ENCODE measurements at regions not wholly inside any gene's neighbourhood (a gene's known extent, or its start where the extent isn't known, plus 50 kb on each side); places are given as distances from the start of the nearest gene placed in this dataset.

DNA sequence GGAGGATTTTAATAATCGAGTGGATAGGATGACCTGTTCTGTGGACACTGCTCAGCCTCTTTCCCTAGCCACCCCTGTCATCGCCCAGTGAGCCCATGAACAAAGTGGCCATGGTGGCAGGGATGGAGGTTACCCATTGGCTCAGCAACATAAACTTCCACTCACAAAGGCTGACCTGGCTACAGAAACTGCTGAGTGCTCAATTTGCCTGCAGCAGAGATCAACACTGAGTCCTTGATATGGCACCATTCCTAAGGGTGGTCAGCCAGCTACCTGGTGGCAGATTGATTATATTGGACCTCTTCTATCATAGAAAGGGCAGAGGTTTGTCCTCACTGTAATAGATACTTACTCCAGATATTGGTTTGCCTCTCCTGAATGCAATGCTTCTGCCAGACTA is 465.4 kb upstream of the FBXO33 start:
- Histone ChIP-seq H3K9ac (ENCODE audit: insufficient read depth, low read length, poor library complexity, severe bottlenecking) (no peak overlapping the region), H3K4me3 (replicated peaks in 1 of 3; ENCODE audit: low read depth in 2 of 3, low read length in 3 of 3) (no peak overlapping the region), H3K4me2 (replicated peaks; ENCODE audit: extremely low read depth, low read length, poor library complexity, severe bottlenecking) (no peak overlapping the region), H3K27me3 (ENCODE audit: control insufficient read depth in 2 of 2, insufficient read depth in 2 of 2, low read length in 2 of 2) (no peaks in the 10 kb centered on the region), H3K4me1 (ENCODE audit: control insufficient read depth in 1 of 2, insufficient read depth in 2 of 2, low read length in 2 of 2) (no peaks in the 10 kb centered on the region), H3K27ac (ENCODE audit: low read depth in 1 of 2, low read length in 2 of 2) (no peak overlapping the region), H4K20me1 (ENCODE audit: insufficient read depth, low read length) (no peaks in the 10 kb centered on the region), H3K79me2 (ENCODE audit: insufficient read depth, low read length) (no peaks in the 10 kb centered on the region), H2AFZ (ENCODE audit: insufficient read depth, low read depth, low read length, poor library complexity, severe bottlenecking) (no peak overlapping the region), H3K36me3 (replicated peaks in 1 of 2; ENCODE audit: control insufficient read depth in 1 of 2, insufficient read depth in 2 of 2, low read length in 2 of 2) (no peaks in the 10 kb centered on the region), H3K9me3 (replicated peaks in 1 of 2; ENCODE audit: control insufficient read depth in 1 of 2, insufficient read depth in 1 of 2, low read length in 2 of 2) (peaks cover 7 to 13% of the 10 kb centered on the region in 2 donors)
- WGBS (ENCODE audit: insufficient coverage): 60% methylated on average over 1 of the region's 2 CpGs
- Mint-ChIP-seq H3K4me1 (no peaks in the 10 kb centered on the region), H3K4me3 (no peak overlapping the region), H3K9me3 (peaks cover 2 to 19% (median 8%) of the 10 kb centered on the region in 7 donors), H3K36me3 (no peaks in the 10 kb centered on the region), H3K27me3 (ENCODE audit: low read depth in 3 of 3) (peaks cover 0 to 2% (median 0%) of the 10 kb centered on the region in 3 donors), H3K27ac (no peak overlapping the region)
- intact Hi-C loops (cut with micrococcal nuclease): no loop called here
- no peak for DNase-seq
- no peak for TF ChIP-seq CTCF (IDR thresholded peaks at IDR 0.05)

DNA sequence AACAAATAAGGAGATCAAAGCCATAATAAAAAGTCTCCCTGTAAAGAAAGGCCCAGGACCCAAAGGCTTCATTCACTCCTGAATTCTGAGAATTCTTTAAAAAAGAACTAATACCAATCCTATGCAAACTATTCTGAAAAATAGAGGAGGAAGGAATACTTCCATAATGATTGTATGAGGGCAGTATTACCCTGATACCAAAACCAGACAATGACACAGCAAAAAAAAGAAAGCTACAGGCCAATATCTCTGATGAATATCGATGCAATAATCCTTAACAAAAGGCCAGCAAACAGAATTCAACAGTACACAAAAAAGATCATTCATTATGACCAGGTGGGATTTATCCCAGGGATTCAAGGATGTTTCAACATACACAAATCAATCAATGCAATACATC is 457.8 kb upstream of the FBXO33 start:
- Histone ChIP-seq H3K27ac (ENCODE audit: low read depth in 1 of 2, low read length in 2 of 2) (no peak overlapping the region), H3K4me1 (ENCODE audit: control insufficient read depth in 1 of 2, insufficient read depth in 2 of 2, low read length in 2 of 2) (no peaks in the 10 kb centered on the region), H3K27me3 (ENCODE audit: control insufficient read depth in 2 of 2, insufficient read depth in 2 of 2, low read length in 2 of 2) (no peaks in the 10 kb centered on the region), H3K9me3 (replicated peaks in 1 of 2; ENCODE audit: control insufficient read depth in 1 of 2, insufficient read depth in 1 of 2, low read length in 2 of 2) (peaks cover 15% of the 10 kb centered on the region in 2 donors), H3K9ac (ENCODE audit: insufficient read depth, low read length, poor library complexity, severe bottlenecking) (no peak overlapping the region), H3K36me3 (replicated peaks in 1 of 2; ENCODE audit: control insufficient read depth in 1 of 2, insufficient read depth in 2 of 2, low read length in 2 of 2) (no peaks in the 10 kb centered on the region), H3K4me3 (replicated peaks in 1 of 3; ENCODE audit: low read depth in 2 of 3, low read length in 3 of 3) (no peak overlapping the region), H3K79me2 (ENCODE audit: insufficient read depth, low read length) (no peaks in the 10 kb centered on the region), H3K4me2 (replicated peaks; ENCODE audit: extremely low read depth, low read length, poor library complexity, severe bottlenecking) (no peak overlapping the region), H2AFZ (ENCODE audit: insufficient read depth, low read depth, low read length, poor library complexity, severe bottlenecking) (no peak overlapping the region), H4K20me1 (ENCODE audit: insufficient read depth, low read length) (no peaks in the 10 kb centered on the region)
- Mint-ChIP-seq H3K27ac (no peak overlapping the region), H3K4me3 (no peak overlapping the region), H3K4me1 (no peaks in the 10 kb centered on the region), H3K36me3 (no peaks in the 10 kb centered on the region), H3K27me3 (ENCODE audit: low read depth in 3 of 3) (no peaks in the 10 kb centered on the region), H3K9me3 (peaks cover 6 to 18% (median 13%) of the 10 kb centered on the region in 7 donors)
- 57% methylated on average over 1 of the region's 1 CpG for WGBS (ENCODE audit: insufficient coverage)
- intact Hi-C loops (cut with micrococcal nuclease): no loop called here
- TF ChIP-seq CTCF (IDR thresholded peaks at IDR 0.05): no peak
- no peak for DNase-seq
